ENCODE measurements at regions not wholly inside any gene's neighbourhood (a gene's known extent, or its start where the extent isn't known, plus 50 kb on each side); places are given as distances from the start of the nearest gene placed in this dataset.

- Histone ChIP-seq H3K79me2 (ENCODE audit: control insufficient read depth, insufficient read depth, low read length) (no peaks in the 10 kb centered on the region), H3K9ac (ENCODE audit: control insufficient read depth, insufficient read depth, low read length) (no peak overlapping the region), H3K4me2 (ENCODE audit: control insufficient read depth, insufficient read depth) (no peak overlapping the region), H3K27ac (ENCODE audit: control insufficient read depth, insufficient read depth) (no peak overlapping the region), H3K4me3 (no peak overlapping the region), H3K27me3 (replicated peaks in 1 of 2; ENCODE audit: control insufficient read depth in 2 of 2, insufficient read depth in 2 of 2, low read length in 1 of 2) (no peaks in the 10 kb centered on the region), H3K4me1 (ENCODE audit: control insufficient read depth, insufficient read depth, low read length) (no peaks in the 10 kb centered on the region), H3K9me3 (replicated peaks; ENCODE audit: control insufficient read depth, insufficient read depth, low read length) (no peaks in the 10 kb centered on the region), H3K36me3 (ENCODE audit: control insufficient read depth in 2 of 2, insufficient read depth in 2 of 2, low read length in 1 of 2) (no peaks in the 10 kb centered on the region), H4K20me1 (ENCODE audit: control insufficient read depth, insufficient read depth) (no peaks in the 10 kb centered on the region), H2AFZ (ENCODE audit: control insufficient read depth, low read depth, low read length) (no peak overlapping the region)
- DNase-seq (ENCODE audit: low read depth, low spot score) (no peak), FAIRE-seq (no peak), ATAC-seq (no peak)
- intact Hi-C loops (cut with micrococcal nuclease; ENCODE audit: unreplicated experiment) (no loop called here), in situ Hi-C loops (cut with MboI) (no loop called here)
- 25% methylated on average over 4 of the region's 5 CpGs for WGBS (ENCODE audit: insufficient coverage, insufficient replicate concordance, low lambda C conversion rate, missing lambda C conversion rate)
- TF ChIP-seq ZSCAN29 (IDR thresholded peaks at IDR 0.05) (no peak), MLLT1 (IDR thresholded peaks at IDR 0.05) (no peak), PAX5 (IDR thresholded peaks at IDR 0.05; ENCODE audit: borderline replicate concordance, low read depth, low read length) (no peak), CEBPB (IDR thresholded peaks at IDR 0.05; ENCODE audit: borderline replicate concordance in 1 of 2, low read depth in 2 of 2, low read length in 2 of 2) (no peak), BMI1 (IDR thresholded peaks at IDR 0.05; ENCODE audit: borderline replicate concordance) (no peak), CREM (IDR thresholded peaks at IDR 0.05; ENCODE audit: low read depth) (no peak), ZZZ3 (IDR thresholded peaks at IDR 0.05; ENCODE audit: control insufficient read depth, insufficient read length, low read depth) (no peak), STAT1 (conservative IDR thresholded peaks at IDR 0.05) (no peak), SMAD1 (IDR thresholded peaks at IDR 0.05; ENCODE audit: low read depth, partially characterized antibody) (no peak), KAT2A (conservative IDR thresholded peaks at IDR 0.05; ENCODE audit: control insufficient read depth, low read depth, low read length) (no peak), YBX1 (IDR thresholded peaks at IDR 0.05) (no peak), E2F8 (IDR thresholded peaks at IDR 0.05; ENCODE audit: low read depth, partially characterized antibody) (no peak), NFYA (IDR thresholded peaks at IDR 0.05; ENCODE audit: borderline replicate concordance, low read depth, low read length) (no peak), ZNF207 (IDR thresholded peaks at IDR 0.05; ENCODE audit: borderline replicate concordance) (no peak), DPF2 (IDR thresholded peaks at IDR 0.05) (no peak)
- CTCF ChIA-PET: no interaction called here
- SMC1A ChIA-PET (ENCODE audit: uncharacterized antibody, unreplicated experiment): no interaction called here
- RAD21 ChIA-PET (ENCODE audit: unreplicated experiment): no interaction called here
- POLR2A ChIA-PET: no interaction called here
- no TSS peak for BruUV-seq (replicated peaks)
Observed at GRCh38 chrX:122914256-122914655, 269.8 kb upstream of the GRIA3 start.

All from GM12878 (cell line).